ENCODE measurements at regions not wholly inside any gene's neighbourhood (a gene's known extent, or its start where the extent isn't known, plus 50 kb on each side); places are given as distances from the start of the nearest gene placed in this dataset.

DNA sequence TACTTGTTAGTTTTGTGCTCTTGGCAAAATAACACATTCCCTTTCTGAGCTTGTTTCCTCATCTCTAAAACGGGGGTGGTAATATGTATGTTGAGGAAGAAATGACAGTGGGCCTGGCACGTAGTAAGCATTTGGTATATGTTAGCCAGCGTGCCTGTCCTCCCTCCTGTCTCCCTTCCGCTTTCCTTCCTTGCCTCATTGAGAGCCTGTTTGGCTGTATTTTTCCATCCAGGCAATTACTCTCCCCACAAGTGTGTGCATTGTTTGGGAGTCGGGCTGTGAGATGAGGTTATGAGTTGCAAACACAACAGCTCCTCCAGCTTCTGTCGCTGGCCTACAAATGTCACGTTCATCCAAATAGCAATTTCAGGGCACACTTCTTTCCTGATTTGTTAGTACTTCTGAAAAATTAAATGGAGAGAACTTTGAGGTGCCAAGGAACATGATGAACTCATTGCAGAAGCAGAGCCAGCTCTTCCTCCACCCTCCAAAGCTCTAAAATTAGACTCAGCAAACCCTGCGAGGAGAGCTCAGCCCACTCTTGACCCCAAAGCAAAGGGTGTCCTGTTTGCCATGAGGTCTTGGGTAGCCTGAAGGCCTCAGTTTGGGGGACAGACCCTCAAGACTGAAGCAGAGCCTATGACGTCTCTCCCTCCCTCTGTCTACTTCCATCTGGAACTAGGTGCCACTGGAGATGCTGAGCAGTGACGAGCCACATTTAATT, 50.7 kb upstream of the TOX2 start:
- Histone ChIP-seq H3K27ac (no peak overlapping the region), H3K4me3 (no peak overlapping the region)
- DNase-seq (ENCODE audit: low spot score): no peak
- no peak for TF ChIP-seq CTCF (IDR thresholded peaks at IDR 0.05)

- no peak for TF ChIP-seq CTCF (IDR thresholded peaks at IDR 0.05)
- DNase-seq (ENCODE audit: low spot score): no peak
- no peak overlapping the region for H3K27ac ChIP-seq
Observed at GRCh38 chr20:43863330-43863729, 51.3 kb upstream of the TOX2 start.

GRCh38 chr20:43862438-43862837, 52.2 kb upstream of the TOX2 start:
- Histone ChIP-seq H3K27ac (no peak overlapping the region), H3K4me3 (no peak overlapping the region)
- no peak for DNase-seq (ENCODE audit: low spot score)
- TF ChIP-seq CTCF (IDR thresholded peaks at IDR 0.05): no peak

More at GRCh38 chr20:43863330-43863729, 51.3 kb upstream of the TOX2 start:
- no peak overlapping the region for H3K4me3 ChIP-seq

GRCh38 chr20:43859994-43860393, 54.7 kb upstream of the TOX2 start:
- no peak overlapping the region for H3K27ac ChIP-seq
- no peak for DNase-seq (ENCODE audit: low spot score)
- H3K4me3 ChIP-seq: no peak overlapping the region
- TF ChIP-seq CTCF (IDR thresholded peaks at IDR 0.05): no peak

DNA sequence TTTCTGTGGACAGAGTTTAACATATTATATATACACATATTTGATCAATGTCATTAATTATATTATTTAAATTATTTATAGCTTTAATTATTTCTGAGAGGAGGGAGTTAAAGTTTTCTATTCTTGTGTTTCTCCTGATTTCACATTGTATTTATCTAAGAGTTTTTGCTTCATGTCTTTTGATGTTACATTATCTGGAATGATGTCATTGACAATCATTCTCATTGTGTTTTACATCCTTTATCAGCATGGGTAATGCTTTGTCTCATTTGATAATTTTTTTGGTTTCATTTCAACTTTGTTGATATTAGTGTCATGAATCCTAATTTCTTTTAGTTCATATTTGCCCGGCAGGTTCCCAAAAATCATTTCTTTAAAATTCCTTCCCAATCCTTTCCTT, 56.7 kb upstream of the TOX2 start:
- DNase-seq (ENCODE audit: low spot score): no peak
- no peak for TF ChIP-seq CTCF (IDR thresholded peaks at IDR 0.05)
- no peak overlapping the region for H3K27ac ChIP-seq

DNA sequence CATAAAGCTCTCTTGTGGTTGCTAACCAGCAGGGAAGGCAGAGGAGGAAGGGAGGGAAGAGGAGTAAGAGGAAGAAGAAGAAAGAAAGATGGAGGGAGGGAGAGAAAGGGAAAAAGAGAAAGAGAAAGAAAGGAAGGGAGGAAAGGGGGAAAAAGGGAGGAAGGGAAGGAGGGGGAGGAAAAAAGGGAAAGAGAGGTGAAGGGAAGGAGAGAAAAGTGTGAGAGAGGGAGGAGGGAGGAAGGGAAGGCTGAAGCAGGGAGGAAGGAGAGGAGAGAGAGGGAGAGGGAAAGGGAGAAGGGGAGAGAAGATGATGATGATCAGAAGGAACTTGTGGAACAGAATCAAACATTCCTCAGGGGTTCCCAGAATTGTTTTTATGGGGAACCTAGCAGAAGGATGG, 57.5 kb upstream of the TOX2 start:
- no peak overlapping the region for H3K27ac ChIP-seq
- DNase-seq (ENCODE audit: low spot score): no peak
- TF ChIP-seq CTCF (IDR thresholded peaks at IDR 0.05): no peak
- no peak overlapping the region for H3K4me3 ChIP-seq

More for the DNA sequence above, 56.7 kb upstream of the TOX2 start:
- no peak overlapping the region for H3K4me3 ChIP-seq

- TF ChIP-seq CTCF (IDR thresholded peaks at IDR 0.05): no peak
- DNase-seq (ENCODE audit: low spot score): no peak
- Histone ChIP-seq H3K4me3 (no peak overlapping the region), H3K27ac (no peak overlapping the region)
Observed at GRCh38 chr20:43855803-43856202, 58.8 kb upstream of the TOX2 start.

All from coronary artery (tissue), 2 donors.